ENCODE measurements at regions not wholly inside any gene's neighbourhood (a gene's known extent, or its start where the extent isn't known, plus 50 kb on each side); places are given as distances from the start of the nearest gene placed in this dataset.

- TF ChIP-seq, protein P1, sequence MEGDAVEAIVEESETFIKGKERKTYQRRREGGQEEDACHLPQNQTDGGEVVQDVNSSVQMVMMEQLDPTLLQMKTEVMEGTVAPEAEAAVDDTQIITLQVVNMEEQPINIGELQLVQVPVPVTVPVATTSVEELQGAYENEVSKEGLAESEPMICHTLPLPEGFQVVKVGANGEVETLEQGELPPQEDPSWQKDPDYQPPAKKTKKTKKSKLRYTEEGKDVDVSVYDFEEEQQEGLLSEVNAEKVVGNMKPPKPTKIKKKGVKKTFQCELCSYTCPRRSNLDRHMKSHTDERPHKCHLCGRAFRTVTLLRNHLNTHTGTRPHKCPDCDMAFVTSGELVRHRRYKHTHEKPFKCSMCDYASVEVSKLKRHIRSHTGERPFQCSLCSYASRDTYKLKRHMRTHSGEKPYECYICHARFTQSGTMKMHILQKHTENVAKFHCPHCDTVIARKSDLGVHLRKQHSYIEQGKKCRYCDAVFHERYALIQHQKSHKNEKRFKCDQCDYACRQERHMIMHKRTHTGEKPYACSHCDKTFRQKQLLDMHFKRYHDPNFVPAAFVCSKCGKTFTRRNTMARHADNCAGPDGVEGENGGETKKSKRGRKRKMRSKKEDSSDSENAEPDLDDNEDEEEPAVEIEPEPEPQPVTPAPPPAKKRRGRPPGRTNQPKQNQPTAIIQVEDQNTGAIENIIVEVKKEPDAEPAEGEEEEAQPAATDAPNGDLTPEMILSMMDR (IDR thresholded peaks at IDR 0.05) = no peak
- TF ChIP-seq POLR2A (IDR thresholded peaks at IDR 0.05) = no peak
These were observed 450.0 kb upstream of the FZD8 start for GRCh38 chr10:36092116-36092515.
